Fibroblast of lung (primary cell): ENCODE measurements at regions not wholly inside any gene's neighbourhood (a gene's known extent, or its start where the extent isn't known, plus 50 kb on each side); places are given as distances from the start of the nearest gene placed in this dataset.
"Not testable (repeated sequence)": the region's sequence is repeated elsewhere in the genome, so short reads cannot be mapped to it uniquely, and the experiment has no call there.

ENCODE experiments used
- DNase-seq, 2 donors: peaks; one replicate each; pipeline versions ENCODE4 v3.0.0 to v3.0.0-alpha.2; 2010; ENCODE audit warnings: low read depth in 2 of 2
- H2AFZ ChIP-seq: 2 replicates; pipeline ENCODE4 v1.5.1; 2012; ENCODE audit warnings: low read length, control low read depth, inconsistent platforms
- H3K27ac ChIP-seq: 2 replicates; pipeline ENCODE4 v1.5.1; 2011; ENCODE audit warnings: low read length, control low read depth; ENCODE audit not compliant: insufficient read depth
- H3K27me3 ChIP-seq: 2 replicates; pipeline ENCODE4 v1.5.1; 2011; ENCODE audit warnings: mild to moderate bottlenecking, low read length; ENCODE audit not compliant: control insufficient read depth, insufficient read depth
- H3K36me3 ChIP-seq: 2 replicates; pipeline ENCODE4 v1.5.1; 2011; ENCODE audit warnings: low read length; ENCODE audit not compliant: control insufficient read depth, insufficient read depth
- H3K4me1 ChIP-seq: 2 replicates; pipeline ENCODE4 v1.5.1; 2011; ENCODE audit warnings: low read length; ENCODE audit not compliant: control insufficient read depth, insufficient read depth; ENCODE audit errors: extremely low read depth
- H3K4me2 ChIP-seq: 2 replicates; pipeline ENCODE4 v1.5.1; 2011; ENCODE audit warnings: low read length, control low read depth; ENCODE audit not compliant: insufficient read depth; ENCODE audit errors: extremely low read depth
- H3K4me3 ChIP-seq, 4 experiments: fragments of 200-600 bp in 1 of 4; sonication (generic) in 1 of 4; replicated peaks in 1 of 4; 2 replicates each; pipeline ENCODE4 v1.5.1; 2011 to 2016; ENCODE audit warnings: low read length in 4 of 4, low read depth in 3 of 4, mild to moderate bottlenecking in 3 of 4, control low read depth in 2 of 4, inconsistent platforms in 1 of 4, mixed read lengths in 1 of 4; ENCODE audit not compliant: insufficient read depth in 1 of 4; ENCODE audit errors: control extremely low read depth in 1 of 4
- H3K79me2 ChIP-seq: 2 replicates; pipeline ENCODE4 v1.5.1; 2012; ENCODE audit warnings: mild to moderate bottlenecking, low read length, inconsistent platforms; ENCODE audit not compliant: control insufficient read depth, insufficient read depth
- H3K9ac ChIP-seq: 2 replicates; pipeline ENCODE4 v1.5.1; 2011; ENCODE audit warnings: mild to moderate bottlenecking, low read length, control low read depth; ENCODE audit not compliant: insufficient read depth
- H3K9me3 ChIP-seq: 2 replicates; pipeline ENCODE4 v1.5.1; 2012; ENCODE audit warnings: low read depth, low read length; ENCODE audit not compliant: control insufficient read depth, insufficient read depth
- H4K20me1 ChIP-seq: 2 replicates; pipeline ENCODE4 v1.5.1; 2011; ENCODE audit warnings: low read length; ENCODE audit not compliant: control insufficient read depth, insufficient read depth; ENCODE audit errors: extremely low read depth
- EZH2 ChIP-seq: IDR thresholded peaks from 2 replicates; pipeline ENCODE4 v1.5.1; 2012; ENCODE audit warnings: low read length, control low read depth, mild to moderate bottlenecking; ENCODE audit errors: missing control alignments
- TF ChIP-seq, protein P1 (sequence below), 2 donors: IDR thresholded peaks in 1 of 2; conservative IDR thresholded peaks in 1 of 2; 1 replicate in 1 of 2; 2 replicates in 1 of 2; pipeline ENCODE4 v1.5.1; 2011 to 2012; ENCODE audit warnings: low read length in 2 of 2, control low read depth in 1 of 2, inconsistent platforms in 1 of 2, low read depth in 1 of 2, mild to moderate bottlenecking in 1 of 2

DNA sequence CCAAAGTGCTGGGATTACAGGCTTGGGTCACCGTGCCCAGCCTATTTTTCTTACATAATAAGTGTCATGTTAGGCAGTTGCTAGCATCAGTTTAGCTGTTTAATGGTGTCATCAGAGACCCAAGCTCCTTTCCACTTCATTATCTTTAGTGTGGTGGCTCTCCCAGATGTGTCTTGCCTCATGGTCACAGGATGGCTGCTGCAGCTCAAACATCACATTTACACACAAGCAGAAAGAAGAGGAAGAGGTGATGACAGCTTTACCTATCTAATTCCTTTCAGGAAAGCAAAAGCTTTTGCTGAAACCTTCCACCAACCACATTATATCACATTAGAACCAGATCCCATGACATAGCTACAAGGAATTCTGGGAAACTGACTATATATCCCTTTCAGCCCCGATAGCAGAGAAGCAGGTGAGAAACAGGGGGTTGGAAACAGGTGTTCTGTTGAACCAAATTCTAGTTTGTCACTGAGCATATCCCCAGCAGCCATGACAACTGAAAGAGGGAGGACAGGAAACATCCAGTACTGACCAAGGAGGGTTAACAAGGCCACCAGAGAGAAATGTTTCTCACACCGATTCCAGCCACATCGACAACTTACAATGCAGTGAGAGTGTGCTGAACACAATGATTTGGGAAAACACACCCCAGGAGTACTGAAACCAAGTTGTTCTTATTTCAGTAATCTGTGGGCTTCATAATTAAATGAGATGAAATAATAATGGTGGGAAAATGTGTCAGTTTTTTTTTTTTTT, 617.0 kb downstream of the UQCRFS1 start:
- H3K27ac ChIP-seq: no peak overlapping the region
- H3K79me2 ChIP-seq: no peaks in the 10 kb centered on the region
- DNase-seq: no peak
- H3K4me1 ChIP-seq: no peaks in the 10 kb centered on the region
- no peak overlapping the region for H3K4me2 ChIP-seq
- TF ChIP-seq EZH2: no peak
- TF ChIP-seq, protein P1, sequence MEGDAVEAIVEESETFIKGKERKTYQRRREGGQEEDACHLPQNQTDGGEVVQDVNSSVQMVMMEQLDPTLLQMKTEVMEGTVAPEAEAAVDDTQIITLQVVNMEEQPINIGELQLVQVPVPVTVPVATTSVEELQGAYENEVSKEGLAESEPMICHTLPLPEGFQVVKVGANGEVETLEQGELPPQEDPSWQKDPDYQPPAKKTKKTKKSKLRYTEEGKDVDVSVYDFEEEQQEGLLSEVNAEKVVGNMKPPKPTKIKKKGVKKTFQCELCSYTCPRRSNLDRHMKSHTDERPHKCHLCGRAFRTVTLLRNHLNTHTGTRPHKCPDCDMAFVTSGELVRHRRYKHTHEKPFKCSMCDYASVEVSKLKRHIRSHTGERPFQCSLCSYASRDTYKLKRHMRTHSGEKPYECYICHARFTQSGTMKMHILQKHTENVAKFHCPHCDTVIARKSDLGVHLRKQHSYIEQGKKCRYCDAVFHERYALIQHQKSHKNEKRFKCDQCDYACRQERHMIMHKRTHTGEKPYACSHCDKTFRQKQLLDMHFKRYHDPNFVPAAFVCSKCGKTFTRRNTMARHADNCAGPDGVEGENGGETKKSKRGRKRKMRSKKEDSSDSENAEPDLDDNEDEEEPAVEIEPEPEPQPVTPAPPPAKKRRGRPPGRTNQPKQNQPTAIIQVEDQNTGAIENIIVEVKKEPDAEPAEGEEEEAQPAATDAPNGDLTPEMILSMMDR (conservative IDR thresholded peaks at IDR 0.05 in 1 of 2, IDR thresholded peaks at IDR 0.05 in 1 of 2; ENCODE audit: low read depth in 1 of 2, low read length in 2 of 2): no peak
- H3K36me3 ChIP-seq: no peaks in the 10 kb centered on the region
- H3K9ac ChIP-seq: no peak overlapping the region
- no peaks in the 10 kb centered on the region for H3K27me3 ChIP-seq
- H3K9me3 ChIP-seq: no peaks in the 10 kb centered on the region
- H4K20me1 ChIP-seq: no peaks in the 10 kb centered on the region
- H3K4me3 ChIP-seq: no peak overlapping the region
- no peak overlapping the region for H2AFZ ChIP-seq

DNA sequence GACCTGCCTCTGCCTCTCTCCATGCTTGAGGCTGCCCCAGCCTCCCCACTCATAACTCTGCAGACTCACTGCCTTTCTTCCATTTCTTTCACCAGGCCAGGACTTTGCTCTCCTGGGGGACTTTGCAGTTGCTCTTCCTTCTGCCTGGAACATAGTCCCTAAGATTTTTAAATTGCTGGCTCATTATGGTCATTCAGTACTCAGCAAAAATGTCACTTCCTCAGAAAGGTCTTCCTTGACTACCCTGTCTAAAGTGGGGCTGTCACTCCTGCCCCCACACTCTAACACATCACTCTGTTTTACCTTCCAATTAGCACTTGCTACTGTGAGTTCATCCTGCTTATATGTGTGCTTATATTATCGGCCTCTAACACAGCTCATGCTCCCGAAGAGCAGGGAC, 618.2 kb downstream of the UQCRFS1 start:
- Histone ChIP-seq H3K9me3 (no peaks in the 10 kb centered on the region), H3K27me3 (no peaks in the 10 kb centered on the region), H3K9ac (no peak overlapping the region), H3K27ac (no peak overlapping the region), H3K4me2 (no peak overlapping the region), H3K36me3 (no peaks in the 10 kb centered on the region), H3K4me3 (no peak overlapping the region), H4K20me1 (no peaks in the 10 kb centered on the region), H3K79me2 (no peaks in the 10 kb centered on the region), H3K4me1 (no peaks in the 10 kb centered on the region), H2AFZ (no peak overlapping the region)
- TF ChIP-seq, protein P1 (conservative IDR thresholded peaks at IDR 0.05 in 1 of 2, IDR thresholded peaks at IDR 0.05 in 1 of 2; ENCODE audit: low read depth in 1 of 2, low read length in 2 of 2): no peak
- TF ChIP-seq EZH2: no peak
- no peak for DNase-seq

DNA sequence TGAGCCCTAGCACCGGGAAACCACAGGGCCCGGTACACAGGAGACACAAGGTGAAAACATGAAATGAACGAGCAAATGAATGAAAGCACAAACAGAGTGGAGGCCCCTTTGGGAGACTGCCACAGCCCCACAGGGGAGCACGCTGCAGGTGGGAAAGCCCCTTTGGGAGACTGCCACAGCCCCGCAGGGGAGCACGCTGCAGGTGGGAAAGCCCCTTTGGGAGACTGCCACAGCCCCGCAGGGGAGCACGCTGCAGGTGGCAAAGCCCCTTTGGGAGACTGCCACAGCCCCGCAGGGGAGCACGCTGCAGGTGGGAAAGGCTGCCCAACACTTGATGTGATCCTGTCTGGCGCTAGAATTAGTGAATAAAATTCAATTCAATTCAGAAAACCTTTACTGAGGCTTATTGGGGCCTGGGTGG, 623.0 kb downstream of the UQCRFS1 start:
- not testable (repeated sequence) for H3K27me3 ChIP-seq, H3K9me3 ChIP-seq, H3K9ac ChIP-seq, DNase-seq, H2AFZ ChIP-seq, H4K20me1 ChIP-seq, H3K4me1 ChIP-seq, H3K79me2 ChIP-seq, H3K36me3 ChIP-seq, H3K4me2 ChIP-seq, H3K4me3 ChIP-seq, H3K27ac ChIP-seq
